H9 (cell line): ENCODE measurements at regions not wholly inside any gene's neighbourhood (a gene's known extent, or its start where the extent isn't known, plus 50 kb on each side); places are given as distances from the start of the nearest gene placed in this dataset.

ENCODE experiments used
- DNase-seq: peaks from one replicate; pipeline ENCODE4 v3.0.0-alpha.2; 2017
- H2AFZ ChIP-seq: one replicate; pipeline ENCODE4 v1.6.1; 2013; ENCODE audit warnings: mild to moderate bottlenecking, low read length, control low read depth, moderate library complexity
- H2AK5ac ChIP-seq: 2 replicates; pipeline ENCODE4 v1.6.1; 2013; ENCODE audit warnings: low read length, control low read depth, mixed read lengths; ENCODE audit not compliant: insufficient read length
- H2BK120ac ChIP-seq: one replicate; pipeline ENCODE4 v1.6.1; 2013; ENCODE audit warnings: low read depth, mild to moderate bottlenecking, low read length, control low read depth, inconsistent platforms; ENCODE audit not compliant: poor library complexity, severe bottlenecking
- H2BK12ac ChIP-seq: 2 replicates; pipeline ENCODE4 v1.6.1; 2013; ENCODE audit warnings: low read length, control low read depth, mixed read lengths, low read depth; ENCODE audit not compliant: insufficient read length
- H2BK15ac ChIP-seq: 2 replicates; pipeline ENCODE4 v1.6.1; 2013; ENCODE audit warnings: low read depth, low read length, control low read depth
- H2BK20ac ChIP-seq: one replicate; pipeline ENCODE4 v1.6.1; 2013; ENCODE audit warnings: low read depth, mild to moderate bottlenecking, low read length, control low read depth, inconsistent platforms; ENCODE audit not compliant: poor library complexity, severe bottlenecking
- H2BK5ac ChIP-seq: 2 replicates; pipeline ENCODE4 v1.6.1; 2013; ENCODE audit warnings: low read length, control low read depth, mixed read lengths; ENCODE audit not compliant: insufficient read length
- H3K14ac ChIP-seq: 2 replicates; pipeline ENCODE4 v1.6.1; 2013; ENCODE audit warnings: low read length, control low read depth; ENCODE audit not compliant: insufficient read depth
- H3K18ac ChIP-seq: 2 replicates; pipeline ENCODE4 v1.6.1; 2013; ENCODE audit warnings: low read depth, mild to moderate bottlenecking, mixed read lengths, low read length, control low read depth; ENCODE audit not compliant: insufficient read length
- H3K23ac ChIP-seq: 2 replicates; pipeline ENCODE4 v1.6.1; 2013; ENCODE audit warnings: low read length, control low read depth, mixed read lengths, low read depth; ENCODE audit not compliant: insufficient read length
- H3K23me2 ChIP-seq: 2 replicates; pipeline ENCODE4 v1.6.1; 2013; ENCODE audit warnings: low read depth, mild to moderate bottlenecking, mixed read lengths, low read length, control low read depth; ENCODE audit not compliant: insufficient read length, poor library complexity, severe bottlenecking
- H3K27ac ChIP-seq: 2 replicates; pipeline ENCODE4 v1.5.1; 2013; ENCODE audit warnings: low read length, control low read depth, mixed read lengths, low read depth; ENCODE audit not compliant: insufficient read length
- H3K27me3 ChIP-seq: 2 replicates; pipeline ENCODE4 v1.6.1; 2013; ENCODE audit warnings: low read length, control low read depth, inconsistent platforms; ENCODE audit not compliant: insufficient read depth
- H3K4ac ChIP-seq: 2 replicates; pipeline ENCODE4 v1.6.1; 2013; ENCODE audit warnings: low read depth, mild to moderate bottlenecking, control low read depth, inconsistent platforms, low read length, moderate library complexity
- H3K4me1 ChIP-seq: 2 replicates; pipeline ENCODE4 v1.6.1; 2013; ENCODE audit warnings: low read length, control low read depth, inconsistent platforms; ENCODE audit not compliant: insufficient read depth
- H3K4me2 ChIP-seq: 2 replicates; pipeline ENCODE4 v1.6.1; 2013; ENCODE audit warnings: low read length, control low read depth, mixed read lengths; ENCODE audit not compliant: insufficient read length, insufficient read depth
- H3K56ac ChIP-seq: 2 replicates; pipeline ENCODE4 v1.6.1; 2013; ENCODE audit warnings: low read depth, mild to moderate bottlenecking, mixed read lengths, low read length, control low read depth; ENCODE audit not compliant: insufficient read length
- H3K79me1 ChIP-seq: 2 replicates; pipeline ENCODE4 v1.6.1; 2013; ENCODE audit warnings: low read depth, mild to moderate bottlenecking, moderate library complexity, low read length, control low read depth, inconsistent platforms; ENCODE audit not compliant: insufficient read depth, poor library complexity, severe bottlenecking
- H3K79me2 ChIP-seq: 2 replicates; pipeline ENCODE4 v1.6.1; 2013; ENCODE audit warnings: low read length, control low read depth, inconsistent platforms; ENCODE audit not compliant: insufficient read depth
- H3K9ac ChIP-seq: 2 replicates; pipeline ENCODE4 v1.6.1; 2013; ENCODE audit warnings: low read length, control low read depth, mixed read lengths; ENCODE audit not compliant: insufficient read length; ENCODE audit errors: extremely low read depth
- H3K9me3 ChIP-seq: one replicate; pipeline ENCODE4 v1.6.1; 2013; ENCODE audit warnings: low read depth, low read length, inconsistent platforms; ENCODE audit not compliant: control insufficient read depth
- H3T11ph ChIP-seq: one replicate; pipeline ENCODE4 v1.6.1; 2013; ENCODE audit warnings: mild to moderate bottlenecking, low read length, control low read depth, inconsistent platforms
- H4K20me1 ChIP-seq: one replicate; pipeline ENCODE4 v1.6.1; 2013; ENCODE audit not compliant: control insufficient read depth, insufficient read length, insufficient read depth
- H4K5ac ChIP-seq: 2 replicates; pipeline ENCODE4 v1.6.1; 2013; ENCODE audit warnings: low read depth, mild to moderate bottlenecking, mixed read lengths, low read length, control low read depth; ENCODE audit not compliant: insufficient read length
- H4K8ac ChIP-seq: replicated peaks from 2 replicates; pipeline ENCODE4 v1.6.1; 2013; ENCODE audit warnings: low read length, control low read depth, mixed read lengths, low read depth; ENCODE audit not compliant: insufficient read length
- H4K91ac ChIP-seq: 2 replicates; pipeline ENCODE4 v1.6.1; 2013; ENCODE audit warnings: low read depth, mild to moderate bottlenecking, moderate library complexity, mixed read lengths, low read length, control low read depth; ENCODE audit not compliant: insufficient read length
- H3K27ac Mint-ChIP-seq, 3 experiments: 2 replicates in 2 of 3; 3 replicates in 1 of 3; pipeline ENCODE4 v1.8.0; 2020 to 2021; ENCODE audit warnings: mixed read lengths in 3 of 3, mild to moderate bottlenecking in 1 of 3, moderate library complexity in 1 of 3
- H3K27me3 Mint-ChIP-seq: 2 replicates; pipeline ENCODE4 v1.8.0; 2021; ENCODE audit warnings: low read depth, mild to moderate bottlenecking, moderate library complexity, mixed read lengths
- H3K36me3 Mint-ChIP-seq, 3 experiments: 2 replicates in 2 of 3; 3 replicates in 1 of 3; pipeline ENCODE4 v1.8.0; 2020 to 2021; ENCODE audit warnings: low read depth in 3 of 3, mixed read lengths in 3 of 3; ENCODE audit not compliant: insufficient read depth in 1 of 3
- H3K4me1 Mint-ChIP-seq, 2 experiments: 2 replicates each; pipeline ENCODE4 v1.8.0; 2020; ENCODE audit warnings: mixed read lengths in 2 of 2
- H3K4me3 Mint-ChIP-seq, 2 experiments: 2 replicates in 1 of 2; 3 replicates in 1 of 2; pipeline ENCODE4 v1.8.0; 2020 to 2021; ENCODE audit warnings: mild to moderate bottlenecking in 2 of 2, mixed read lengths in 2 of 2, moderate library complexity in 1 of 2
- H3K9me3 Mint-ChIP-seq, 2 experiments: 2 replicates in 1 of 2; 3 replicates in 1 of 2; pipeline ENCODE4 v1.8.0; 2020; ENCODE audit warnings: mild to moderate bottlenecking in 2 of 2, mixed read lengths in 2 of 2, moderate library complexity in 1 of 2
- CTCF ChIP-seq: fragments of 200-600 bp; sonication (generic); conservative IDR thresholded peaks from 3 replicates; pipeline ENCODE4 v1.8.0; 2021; ENCODE audit warnings: antibody characterized with exemption, mild to moderate bottlenecking
- WGBS: extraction: QIAGEN DNeasy Blood & Tissue Kit; methylation state at CpG from one replicate; pipeline ENCODE4 v1.1.7; 2013; ENCODE audit warnings: missing lambda C conversion rate, low lambda C conversion rate, mixed read lengths; ENCODE audit not compliant: insufficient read length; ENCODE audit errors: extremely low coverage; 5-methylcytosine and 5-hydroxymethylcytosine counted together

GRCh38 chrX:35291013-35291412 lies 348.4 kb downstream of the FAM47B start:
- Histone ChIP-seq H3K14ac (no peak overlapping the region), H2BK5ac (no peak overlapping the region), H3K9ac (no peak overlapping the region), H3K4me1 (no peaks in the 10 kb centered on the region), H2BK12ac (no peak overlapping the region), H3K9me3 (no peaks in the 10 kb centered on the region), H3K23me2 (no peaks in the 10 kb centered on the region), H4K8ac (no peak overlapping the region), H2BK15ac (no peak overlapping the region), H3K79me1 (no peaks in the 10 kb centered on the region), H3K4me2 (no peak overlapping the region), H3K56ac (no peak overlapping the region), H3K79me2 (no peaks in the 10 kb centered on the region), H4K91ac (no peak overlapping the region), H2BK120ac (no peak overlapping the region), H3K4ac (no peak overlapping the region), H4K20me1 (no peaks in the 10 kb centered on the region), H4K5ac (no peak overlapping the region), H2AK5ac (no peak overlapping the region), H2AFZ (no peak overlapping the region), H3K27me3 (no peaks in the 10 kb centered on the region), H3K27ac (no peak overlapping the region), H2BK20ac (no peak overlapping the region), H3K23ac (no peak overlapping the region), H3T11ph (no peak overlapping the region), H3K18ac (no peak overlapping the region)
- H3K4me1 Mint-ChIP-seq: no peaks in the 10 kb centered on the region
- WGBS: no CpG with 5 or more reads among the region's 2 CpGs
- no peak overlapping the region for H3K4me3 Mint-ChIP-seq
- H3K27ac Mint-ChIP-seq: no peak overlapping the region
- H3K36me3 Mint-ChIP-seq: peaks cover 0 to 1% (median under 1%) of the 10 kb centered on the region in 3 experiments; a peak in 2 of 7 replicates
- no peaks in the 10 kb centered on the region; the same call in 1 of the 2 replicates for H3K27me3 Mint-ChIP-seq
- DNase-seq: no peak
- peaks cover 48 to 49% of the 10 kb centered on the region in 2 experiments for H3K9me3 Mint-ChIP-seq
- no peak for TF ChIP-seq CTCF
